K562 (cell line): ENCODE measurements at regions not wholly inside any gene's neighbourhood (a gene's known extent, or its start where the extent isn't known, plus 50 kb on each side); places are given as distances from the start of the nearest gene placed in this dataset.

Experiments used
- ATAC-seq: fragments of 200-7000 bp; cut with Tn5 transposase; 3 replicates; pipeline ENCODE4 v1.9.1; 2020; ENCODE audit warnings: moderate library complexity
- BruUV-seq: library from RNA; stranded (reverse); fragments of 400-500 nt; replicated peaks from 2 replicates; lab custom pipeline; 2021; lab: Mats Ljungman, UMichigan
- CTCF ChIA-PET: fragments of 300-600 bp; formaldehyde crosslinking; extraction: SDS; loops from one replicate; lab custom pipeline; 2021; ENCODE audit warnings: low intra/inter-chr PET ratio; lab: Yijun Ruan, JAX
- POLR2A ChIA-PET: fragments of 300-600, 350-650 bp; sonication (Branson Sonifier 250); formaldehyde crosslinking; extraction: SDS; loops from one replicate; lab custom pipeline; 2021; ENCODE audit warnings: antibody characterized with exemption, inconsistent platforms; lab: Yijun Ruan, JAX
- DNase-seq, 4 experiments: peaks; one replicate each; pipeline versions ENCODE4 v3.0.0 to v3.0.0-alpha.2; 2011 to 2018; ENCODE audit warnings: low spot score in 3 of 4, mixed read lengths in 3 of 4; ENCODE audit errors: extremely low read depth in 1 of 4
- FAIRE-seq: peaks from 2 replicates; lab custom pipeline; 2011; peaks lifted over from hg19 to GRCh38; lab: Jason Lieb, UNC
- H2AFZ ChIP-seq: 2 replicates; pipeline ENCODE4 v1.6.0; 2011; ENCODE audit warnings: low read depth, low read length, control low read depth, inconsistent platforms
- H3K27ac ChIP-seq: fragments of 200-600 bp; 3 replicates; pipeline ENCODE4 v1.8.0; 2011; ENCODE audit warnings: low read depth, mild to moderate bottlenecking, control low read depth, inconsistent platforms, low read length, moderate library complexity, mixed read lengths; ENCODE audit errors: extremely low read depth
- H3K27me3 ChIP-seq, 2 experiments: fragments of 300-600 bp in 1 of 2; 2 replicates in 1 of 2; 3 replicates in 1 of 2; pipeline versions ENCODE4 v1.6.0 to v1.8.0; 2011; ENCODE audit warnings: inconsistent platforms in 2 of 2, low read length in 2 of 2, mild to moderate bottlenecking in 1 of 2, mixed read lengths in 1 of 2, moderate library complexity in 1 of 2; ENCODE audit not compliant: control insufficient read depth in 2 of 2, insufficient read depth in 2 of 2
- H3K36me3 ChIP-seq: fragments of 300-600 bp; 3 replicates; pipeline ENCODE4 v1.8.0; 2011; ENCODE audit warnings: mild to moderate bottlenecking, low read length, inconsistent platforms; ENCODE audit not compliant: control insufficient read depth, insufficient read depth
- H3K4me1 ChIP-seq, 2 experiments: fragments of 200-600 bp in 1 of 2; replicated peaks in 1 of 2; 2 replicates in 1 of 2; 3 replicates in 1 of 2; pipeline versions ENCODE4 v1.5.1 to v1.8.0; 2011; ENCODE audit warnings: inconsistent platforms in 2 of 2, low read length in 2 of 2, mild to moderate bottlenecking in 1 of 2, mixed read lengths in 1 of 2, moderate library complexity in 1 of 2; ENCODE audit not compliant: control insufficient read depth in 2 of 2, insufficient read depth in 2 of 2
- H3K4me2 ChIP-seq: 2 replicates; pipeline ENCODE4 v1.6.1; 2011; ENCODE audit warnings: low read length, control low read depth, inconsistent platforms, mixed read lengths; ENCODE audit not compliant: insufficient read depth
- H3K4me3 ChIP-seq: fragments of 200-600 bp; sonication (generic), shearing (Covaris generic); 2 replicates; pipeline ENCODE4 v1.5.1; 2016; ENCODE audit warnings: control low read depth, inconsistent platforms
- H3K79me2 ChIP-seq: fragments of 200-600 bp; 3 replicates; pipeline ENCODE4 v1.8.0; 2011; ENCODE audit warnings: low read length, inconsistent platforms; ENCODE audit not compliant: control insufficient read depth, insufficient read depth
- H3K9ac ChIP-seq, 2 experiments: 2 replicates each; pipeline versions ENCODE4 v1.6.0 to v1.6.1; 2011; ENCODE audit warnings: low read depth in 2 of 2, low read length in 2 of 2, control low read depth in 1 of 2, inconsistent platforms in 1 of 2, mild to moderate bottlenecking in 1 of 2, mixed read lengths in 1 of 2; ENCODE audit not compliant: insufficient read depth in 1 of 2
- H3K9me1 ChIP-seq: one replicate; pipeline ENCODE4 v1.6.0; 2011; ENCODE audit warnings: inconsistent platforms, mild to moderate bottlenecking, low read length, moderate library complexity; ENCODE audit not compliant: control insufficient read depth, insufficient read depth
- H3K9me3 ChIP-seq: replicated peaks from 2 replicates; pipeline ENCODE4 v1.5.1; 2011; ENCODE audit warnings: low read depth, low read length, inconsistent platforms; ENCODE audit not compliant: control insufficient read depth, insufficient read depth
- H4K20me1 ChIP-seq: replicated peaks from 2 replicates; pipeline ENCODE4 v1.6.1; 2011; ENCODE audit warnings: low read length, inconsistent platforms, mixed read lengths; ENCODE audit not compliant: control insufficient read depth, insufficient read depth
- CBFA2T3 ChIP-seq: fragments of 450-650 bp; IDR thresholded peaks from 2 replicates; pipeline ENCODE4 v1.6.1; 2017
- CCNT2 ChIP-seq: IDR thresholded peaks from 2 replicates; pipeline ENCODE4 v1.6.1; 2011; ENCODE audit warnings: borderline replicate concordance, low read depth, mild to moderate bottlenecking, moderate library complexity, mixed read lengths, low read length; ENCODE audit not compliant: insufficient read length; ENCODE audit errors: extremely low read depth
- CUX1 ChIP-seq: fragments of 200-800 bp; sonication (Bioruptor generic); IDR thresholded peaks from 2 replicates; pipeline ENCODE4 v1.6.1; 2016; ENCODE audit warnings: missing genetic modification characterization, missing compliant biosample characterization
- ETV5 ChIP-seq: sonication (generic); formaldehyde crosslinking; IDR thresholded peaks from 2 replicates; pipeline ENCODE4 v1.4.0; 2020; ENCODE audit warnings: low read depth, mild to moderate bottlenecking, missing genetic modification reagents
- GTF2B ChIP-seq: IDR thresholded peaks from 2 replicates; pipeline ENCODE4 v1.6.1; 2011; ENCODE audit not compliant: insufficient read length; ENCODE audit errors: extremely low read depth
- HMGXB4 ChIP-seq: sonication (generic); formaldehyde crosslinking; IDR thresholded peaks from 2 replicates; pipeline ENCODE4 v1.8.1; 2023; ENCODE audit warnings: mild to moderate bottlenecking, missing genetic modification reagents
- NFIX ChIP-seq: fragments of 250-450 bp; sonication (Bioruptor Pico); IDR thresholded peaks from 2 replicates; pipeline ENCODE4 v1.4.0; 2020; ENCODE audit warnings: low read depth, mild to moderate bottlenecking, moderate library complexity
- RFX7 ChIP-seq: fragments of 250-450 bp; sonication (Bioruptor Pico); IDR thresholded peaks from 2 replicates; pipeline ENCODE4 v1.5.1; 2021; ENCODE audit warnings: mild to moderate bottlenecking
- SIRT6 ChIP-seq: IDR thresholded peaks from one replicate; pipeline ENCODE4 v1.6.1; 2012; ENCODE audit warnings: low read depth, mild to moderate bottlenecking, control low read depth, inconsistent platforms, low read length, moderate library complexity
- ZBTB43 ChIP-seq: sonication (generic); formaldehyde crosslinking; IDR thresholded peaks from 2 replicates; pipeline ENCODE4 v1.8.0; 2023; ENCODE audit warnings: mild to moderate bottlenecking, missing genetic modification reagents
- ZNF165 ChIP-seq: fragments of 250-450 bp; sonication (Bioruptor Pico); IDR thresholded peaks from 2 replicates; pipeline ENCODE4 v1.4.0; 2020; ENCODE audit warnings: borderline replicate concordance
- ZNF232 ChIP-seq: sonication (generic); formaldehyde crosslinking; IDR thresholded peaks from 2 replicates; pipeline ENCODE4 v1.8.0; 2022; ENCODE audit warnings: mild to moderate bottlenecking, missing genetic modification reagents
- WGBS: fragments of 100-300 bp; shearing (Covaris generic); methylation state at CpG from one replicate; pipeline ENCODE4 v1.1.6; 2016; ENCODE audit warnings: low coverage, mixed read lengths; ENCODE audit not compliant: insufficient coverage; ENCODE audit errors: missing lambda C conversion rate; 5-methylcytosine and 5-hydroxymethylcytosine counted together
- in situ Hi-C: fragments of 300-500 bp; cut with MboI; formaldehyde crosslinking; loops from 4 replicates; pipeline ENCODE4 v1.15.0; 2018; ENCODE audit warnings: inconsistent platforms, mixed read lengths
- intact Hi-C: fragments of 100-400 bp; cut with micrococcal nuclease; formaldehyde crosslinking; loops from 2 replicates; pipeline ENCODE4 v1.14.2; 2022

GRCh38 chr22:22166941-22167713 is 77.5 kb upstream of the VPREB1 start:
- H2AFZ ChIP-seq = no peak overlapping the region
- H3K36me3 ChIP-seq = no peaks in the 10 kb centered on the region
- POLR2A ChIA-PET = interaction anchor here (0.5 to 11.6 kb wide), 11 partner anchors 9 to 125 kb away, joined by 3 to 193 read pairs (median 5); no protein-coding TSS in a partner anchor
- no TSS peak for BruUV-seq
- in situ Hi-C loops (no loop called here), intact Hi-C loops (no loop called here)
- H3K9ac ChIP-seq = no peak overlapping the region
- peaks cover 0 to 25% of the 10 kb centered on the region in 2 experiments; a peak in 2 of 5 replicates for H3K27me3 ChIP-seq
- H3K9me1 ChIP-seq = peaks cover 6% of the 10 kb centered on the region
- ATAC-seq (no peak), FAIRE-seq (no peak), DNase-seq (no peak)
- CTCF ChIA-PET = interaction anchor here (0.6 to 1.1 kb wide), 2 partner anchors 11 to 33 kb away, joined by 3 to 5 read pairs; no protein-coding TSS in a partner anchor
- no peaks in the 10 kb centered on the region for H3K79me2 ChIP-seq
- no peak overlapping the region for H3K4me3 ChIP-seq
- H3K4me2 ChIP-seq = no peak overlapping the region
- peaks cover 0 to 3% of the 10 kb centered on the region in 2 experiments; a peak in 1 of 5 replicates for H3K4me1 ChIP-seq
- H4K20me1 ChIP-seq = no peaks in the 10 kb centered on the region
- H3K9me3 ChIP-seq = no peaks in the 10 kb centered on the region
- H3K27ac ChIP-seq = no peak overlapping the region
- WGBS = 1% methylated on average over 5 of the region's 5 CpGs
- TF ChIP-seq ZNF165 (CRISPR knock-in tag) = 0 out of 2 replicates have a peak, but pooled peaks have one; percentile 28
- no peak for TF ChIP-seq ETV5 (CRISPR knock-in tag)
- no peak for TF ChIP-seq NFIX (CRISPR knock-in tag)
- TF ChIP-seq ZNF232 (CRISPR knock-in tag) = no peak
- TF ChIP-seq ZBTB43 (CRISPR knock-in tag) = no peak
- TF ChIP-seq GTF2B = no peak
- TF ChIP-seq SIRT6 = no peak
- no peak for TF ChIP-seq HMGXB4 (CRISPR knock-in tag)
- no peak for TF ChIP-seq CUX1 (CRISPR knock-in tag)
- TF ChIP-seq CBFA2T3 = no peak
- TF ChIP-seq RFX7 (CRISPR knock-in tag) = no peak
- no peak for TF ChIP-seq CCNT2
